LoVo (cell line): ENCODE measurements at regions not wholly inside any gene's neighbourhood (a gene's known extent, or its start where the extent isn't known, plus 50 kb on each side); places are given as distances from the start of the nearest gene placed in this dataset.

Experiments used
- DNase-seq: peaks from one replicate; pipeline ENCODE4 v3.0.0-alpha.2; 2016; ENCODE audit warnings: low spot score

DNA sequence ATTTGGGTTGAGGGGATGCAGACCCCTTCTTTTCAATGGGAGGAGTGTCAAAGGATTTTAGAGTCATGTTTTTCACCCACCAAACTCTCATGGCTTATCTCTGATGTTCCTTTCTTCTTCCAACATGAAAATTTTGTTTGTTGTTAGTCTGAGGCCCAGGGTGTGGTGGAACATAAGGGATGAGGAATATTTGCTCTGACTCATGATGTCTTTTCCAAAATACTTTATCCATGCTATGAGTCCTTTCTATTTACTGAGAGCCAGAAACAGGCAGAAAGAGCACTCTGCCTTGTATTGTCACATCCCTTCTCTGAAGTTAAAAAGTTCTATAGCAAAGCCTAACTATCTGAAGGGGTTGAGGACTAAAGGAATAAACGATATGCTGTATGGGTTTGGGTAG lies 61.6 kb upstream of the GYPA start:
- DNase-seq, result no peak

DNA sequence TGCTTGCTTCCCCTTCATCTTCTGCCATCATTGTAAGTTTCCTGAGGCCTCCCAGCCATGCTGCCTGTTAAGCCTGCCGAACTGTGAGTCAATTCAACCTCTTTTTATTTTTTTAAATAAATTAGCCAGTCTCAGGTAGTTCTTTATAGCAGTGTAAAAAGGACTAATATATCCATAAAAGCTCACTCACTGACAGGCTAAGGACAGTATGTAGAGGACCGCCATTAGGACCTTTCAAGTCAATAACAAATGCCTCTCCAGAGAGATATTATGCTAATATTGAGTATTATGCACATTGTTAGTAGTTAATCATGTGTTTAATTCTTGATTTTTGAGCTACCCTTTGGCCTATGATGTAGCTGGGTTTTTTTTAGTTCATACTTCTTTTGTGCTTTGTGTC lies 62.6 kb upstream of the GYPA start:
- no peak for DNase-seq

DNA sequence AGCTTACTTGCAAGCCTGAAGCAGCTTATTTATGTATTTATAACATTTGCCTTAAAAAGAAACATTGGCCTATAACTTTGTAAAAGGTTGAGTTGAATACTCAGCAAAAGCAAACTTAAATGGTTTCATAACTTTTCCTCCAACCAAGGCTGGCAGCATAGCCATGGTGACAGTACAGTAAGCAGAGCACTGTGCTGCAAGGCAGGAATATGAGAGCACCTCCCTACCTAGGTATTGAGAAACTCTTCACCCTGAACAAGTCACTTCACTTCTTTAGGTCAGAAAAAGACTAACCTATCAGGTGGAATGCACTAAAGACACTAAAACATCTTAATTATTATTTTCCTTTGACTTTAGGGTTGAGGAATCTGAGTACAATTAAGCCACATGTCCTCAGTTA lies 63.9 kb upstream of the GYPA start:
- DNase-seq, result no peak

DNA sequence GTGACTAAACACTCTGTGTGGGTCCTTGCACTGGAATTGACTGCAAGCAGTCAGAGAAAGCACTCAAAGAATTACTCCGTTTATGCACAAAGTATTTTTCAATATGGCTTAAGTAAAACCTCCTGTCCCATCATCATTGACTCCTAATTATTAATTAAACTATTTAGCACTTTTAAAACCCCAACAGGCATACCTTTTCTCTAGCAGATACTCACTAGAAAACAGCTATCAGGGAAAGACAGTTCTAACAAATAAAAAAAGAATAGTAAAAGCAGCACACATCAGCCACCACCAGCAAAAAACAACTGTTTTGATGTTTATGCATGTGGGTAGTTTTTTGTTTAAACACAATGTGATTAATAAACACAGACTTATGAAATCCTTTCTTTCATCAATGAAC lies 66.2 kb upstream of the GYPA start:
- no peak for DNase-seq

DNA sequence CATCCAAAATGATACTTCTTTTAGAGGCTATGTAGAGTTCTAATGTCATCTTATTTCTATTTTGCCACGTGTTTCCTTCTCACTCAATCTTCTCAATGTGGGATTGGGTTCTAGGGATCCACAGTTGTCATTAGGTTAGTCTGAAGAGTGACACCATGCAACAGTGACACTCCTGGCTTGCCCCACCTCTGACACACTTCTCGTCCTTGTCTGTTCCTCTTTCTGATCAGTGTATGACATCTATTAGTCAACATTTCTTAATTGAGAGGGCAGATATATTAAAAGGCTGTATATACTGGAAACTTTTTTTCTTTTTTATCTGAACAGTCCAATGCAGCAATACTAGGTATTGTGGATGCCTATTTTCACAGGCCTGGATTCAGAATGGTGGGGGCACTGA lies 67.6 kb upstream of the GYPA start:
- no peak for DNase-seq

DNA sequence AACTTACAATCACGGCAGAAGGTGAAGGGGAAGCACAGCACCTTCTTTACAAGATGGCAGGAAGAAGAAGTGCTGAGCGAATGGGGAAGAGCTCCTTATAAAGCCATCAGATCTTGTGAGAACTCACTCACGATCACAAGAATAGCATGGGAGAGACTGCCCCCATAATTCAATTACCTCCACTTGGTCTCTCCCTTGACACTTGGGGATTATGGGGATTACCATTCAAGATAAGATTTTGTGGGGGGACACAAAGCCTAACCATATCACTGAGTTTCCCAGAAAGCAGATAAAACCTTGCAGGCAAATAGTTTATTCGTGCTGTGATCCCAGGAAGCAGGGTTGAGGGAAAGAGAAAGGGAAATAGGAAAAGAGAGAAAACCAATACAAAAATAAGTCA lies 69.0 kb upstream of the GYPA start:
- DNase-seq, result no peak

DNA sequence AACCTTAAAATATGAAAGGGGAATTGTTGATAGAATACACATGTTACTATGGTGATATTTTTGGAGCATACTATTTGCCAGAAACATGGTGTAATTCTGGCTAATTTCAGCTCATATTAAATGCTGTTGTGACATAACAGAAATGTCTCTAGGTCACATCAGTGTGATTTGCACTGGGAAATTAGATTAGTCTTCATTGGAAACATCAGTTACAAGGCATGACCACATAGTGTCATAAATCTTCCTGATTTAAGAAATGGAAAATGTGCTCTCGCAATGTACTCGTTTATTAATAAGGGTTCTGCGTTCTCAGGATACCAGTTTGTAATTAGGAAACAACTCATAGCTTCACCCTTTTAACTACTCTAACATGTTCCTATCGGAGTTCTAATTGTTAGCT lies 72.9 kb upstream of the GYPA start:
- DNase-seq, result no peak

DNA sequence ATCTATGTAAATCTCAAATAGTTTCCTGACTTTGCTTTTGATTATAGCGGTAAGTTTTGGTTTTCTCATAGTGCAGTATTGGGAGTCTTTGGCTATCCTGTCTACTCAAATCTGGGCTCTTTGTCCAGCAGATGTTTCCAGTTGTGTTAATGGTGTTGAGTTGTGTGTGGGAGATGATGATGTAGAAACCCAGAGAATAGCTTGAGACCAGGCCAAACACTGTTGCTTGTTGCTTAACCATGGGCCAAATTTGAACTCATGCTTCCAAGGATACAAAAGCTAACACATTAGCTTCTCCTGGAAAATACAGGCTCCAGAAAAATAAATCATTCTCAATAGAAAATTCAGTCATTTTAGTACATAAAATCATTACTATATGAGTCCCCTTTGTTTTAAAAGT lies 82.6 kb upstream of the GYPA start:
- no peak for DNase-seq

DNA sequence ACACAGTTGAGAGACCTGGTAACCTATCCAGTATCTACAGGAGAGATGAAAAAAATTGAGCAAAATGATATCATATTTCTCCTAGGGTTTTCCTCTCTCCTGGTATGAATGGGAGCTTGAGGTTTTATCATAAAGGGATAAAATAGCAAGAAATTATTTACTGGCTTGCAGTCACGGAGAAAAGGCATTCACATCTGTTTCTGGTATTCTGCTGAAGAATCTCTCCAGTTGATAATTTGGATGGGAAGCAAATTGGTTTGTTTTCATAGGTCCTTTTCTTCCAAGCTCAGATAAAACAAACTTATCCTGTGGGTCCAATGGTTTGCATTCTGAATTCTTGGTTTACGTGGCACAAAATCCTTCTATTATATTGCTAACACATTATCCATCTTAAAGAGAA lies 83.1 kb upstream of the GYPA start:
- DNase-seq, result no peak

DNA sequence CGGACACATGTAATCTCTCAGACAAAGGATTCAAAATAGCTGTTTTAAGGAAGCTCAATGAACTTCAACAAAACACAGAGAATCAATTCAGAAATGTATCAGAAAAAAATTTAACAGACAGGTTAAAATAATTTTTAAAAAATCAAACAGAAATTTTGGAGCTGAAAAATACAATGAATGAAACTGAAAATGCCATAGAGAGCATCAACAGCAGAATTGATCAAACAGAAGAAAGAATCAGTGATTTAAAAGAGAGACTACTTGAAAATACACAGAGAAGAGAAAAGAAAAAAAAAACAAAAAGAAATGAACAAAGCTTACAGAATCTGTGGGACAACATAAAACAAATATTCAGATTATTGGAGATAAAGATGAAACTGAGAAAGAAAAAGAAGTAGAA lies 118.8 kb upstream of the GYPA start:
- DNase-seq, result no peak

DNA sequence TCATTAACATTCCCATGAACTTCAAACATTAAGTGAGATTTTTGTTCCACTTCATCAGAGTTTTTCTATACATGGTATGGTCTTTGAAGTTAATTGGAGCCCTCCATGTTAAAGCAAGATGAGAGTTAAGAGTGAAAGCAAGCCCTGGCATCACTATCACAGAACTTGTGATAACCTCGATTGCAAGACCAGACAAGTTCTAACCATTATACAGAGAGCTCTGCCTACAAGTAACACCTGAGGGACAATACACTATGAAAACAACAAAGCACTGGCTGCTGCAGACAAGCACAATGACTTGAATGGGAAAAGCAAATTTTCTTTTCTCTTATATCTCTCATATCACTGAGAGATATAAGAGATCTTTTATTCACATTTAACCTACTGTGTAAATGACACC lies 126.6 kb upstream of the GYPA start:
- DNase-seq, result no peak

DNA sequence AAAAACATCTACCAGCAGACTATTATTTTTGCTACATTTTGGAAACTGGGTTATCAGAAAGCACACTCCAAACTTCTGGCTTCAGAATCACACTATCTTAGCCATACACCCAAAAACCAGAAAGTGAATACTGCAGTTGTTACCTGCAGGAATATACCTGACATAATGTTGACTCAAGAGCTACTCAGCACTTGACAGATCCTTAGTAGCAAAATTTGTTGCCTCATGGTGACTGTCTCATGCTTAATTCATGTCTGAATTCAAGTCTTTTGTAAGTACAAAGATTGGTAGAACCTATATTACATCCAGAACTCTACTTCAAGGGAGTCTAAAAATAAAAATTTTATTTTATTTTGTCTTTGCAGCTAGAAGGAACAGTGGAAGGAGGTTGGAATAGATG lies 140.2 kb upstream of the GYPA start:
- no peak for DNase-seq

DNA sequence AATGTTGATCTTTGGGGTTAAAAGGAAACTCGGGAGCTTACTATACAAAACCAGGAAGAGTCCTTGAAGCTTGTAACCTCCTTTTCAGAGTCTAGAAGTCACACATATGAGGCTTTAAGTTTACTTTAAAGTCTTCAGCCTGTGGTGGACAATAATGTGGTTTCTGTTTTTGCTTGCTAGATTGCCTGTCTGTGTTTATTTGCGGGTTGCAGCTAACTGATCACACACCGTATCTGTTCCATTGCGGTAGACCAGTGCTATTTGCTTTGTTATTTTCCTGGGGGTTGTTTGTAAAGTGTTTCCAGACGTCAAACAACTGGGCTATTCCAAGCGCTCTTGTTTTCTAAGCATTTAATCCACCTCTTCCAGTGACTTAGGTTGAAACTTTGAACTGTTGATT lies 143.0 kb upstream of the GYPA start:
- DNase-seq, result no peak

DNA sequence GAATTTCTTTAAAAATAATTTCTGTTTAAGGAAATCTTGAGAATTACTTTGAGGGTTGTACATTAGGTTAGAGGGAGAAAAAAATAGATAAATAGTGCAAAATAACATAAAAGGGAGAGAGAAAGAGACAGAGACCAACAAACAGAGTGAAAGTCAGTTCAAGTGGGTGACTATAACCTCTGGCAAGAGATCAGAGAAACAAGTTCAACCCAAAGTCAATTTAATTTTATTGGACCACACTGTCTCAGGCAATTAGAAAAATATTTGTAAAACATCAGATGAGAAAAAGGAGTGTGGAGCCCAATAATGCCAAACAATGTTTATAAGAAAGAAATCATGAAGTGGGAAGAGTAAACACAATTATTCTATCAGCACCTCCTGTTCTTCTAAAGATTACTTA lies 143.5 kb upstream of the GYPA start:
- no peak for DNase-seq

DNA sequence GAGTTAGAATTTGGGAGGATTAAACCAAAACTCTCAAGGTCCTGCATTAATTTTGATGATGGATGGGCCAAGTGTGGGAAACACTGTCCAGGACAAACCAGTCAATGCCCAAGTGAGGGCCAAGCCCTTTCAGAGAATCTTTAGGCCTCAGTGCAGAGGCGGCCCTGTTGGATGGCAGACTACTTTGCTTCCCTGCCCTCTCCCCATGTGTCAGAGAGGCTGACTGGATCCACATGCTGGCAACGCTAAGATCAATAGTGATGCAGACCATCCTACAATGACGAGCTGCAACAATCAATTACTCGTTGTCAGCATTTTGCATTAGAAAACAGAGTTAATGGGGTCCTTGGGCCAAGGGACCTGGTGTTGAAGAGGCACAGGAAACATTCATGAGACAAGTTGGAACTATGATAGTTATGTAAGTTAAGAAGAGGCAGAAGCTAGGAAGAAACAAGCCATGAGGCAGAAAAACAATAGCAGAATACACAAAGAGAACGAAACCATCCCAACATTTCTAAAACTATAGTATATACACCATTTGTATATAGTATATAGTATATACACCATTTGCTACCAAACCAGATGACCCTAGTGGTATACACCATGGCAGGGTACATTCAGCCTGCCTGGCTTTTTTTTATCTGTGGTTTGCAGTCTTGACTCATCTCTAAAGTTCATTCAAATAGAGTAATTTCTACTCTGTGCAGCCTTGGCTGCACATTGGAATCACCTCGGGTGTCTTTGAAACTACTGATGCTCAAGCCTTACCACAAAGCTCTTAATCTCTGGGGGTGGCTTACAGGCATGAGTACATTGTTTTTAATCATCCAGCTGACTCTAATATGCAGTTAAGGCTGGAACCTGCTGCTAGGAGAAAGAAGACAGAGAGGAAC lies 147.7 kb upstream of the GYPA start:
- DNase-seq, result no peak

DNA sequence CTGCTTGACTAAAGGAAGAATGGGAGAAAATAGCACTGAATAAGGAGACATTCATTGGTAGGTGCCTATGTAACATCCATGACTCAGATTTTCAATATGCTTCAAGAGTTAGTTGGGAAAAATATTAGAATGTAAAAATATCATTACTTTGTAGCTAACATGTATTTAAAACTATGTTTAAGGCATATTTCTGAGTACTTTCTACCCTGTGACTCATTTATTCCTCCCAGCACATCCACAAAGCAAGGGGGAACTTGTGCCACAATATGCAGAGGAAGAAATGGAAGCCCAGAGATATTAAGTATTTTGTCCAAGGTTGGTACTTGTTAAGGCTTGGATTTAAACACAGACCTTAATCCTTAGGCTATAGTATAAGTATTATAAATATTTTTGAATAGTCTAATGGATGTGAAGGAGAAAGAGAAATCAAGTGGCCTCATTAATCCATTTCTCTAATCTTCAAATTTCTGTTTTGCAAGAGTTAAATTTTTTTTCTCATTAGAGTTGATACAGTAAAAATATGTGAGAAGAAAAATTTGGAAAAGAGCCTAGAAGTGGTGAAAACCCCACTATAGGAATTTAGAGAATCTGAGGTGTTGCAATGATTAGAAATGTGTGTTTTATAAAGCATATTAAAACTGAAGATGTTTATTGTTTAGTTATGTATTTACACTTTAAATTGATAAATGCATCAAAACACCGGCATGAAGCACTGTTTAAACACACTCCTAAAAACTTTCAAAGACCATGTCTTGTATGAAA lies 149.3 kb upstream of the GYPA start:
- DNase-seq, result no peak

DNA sequence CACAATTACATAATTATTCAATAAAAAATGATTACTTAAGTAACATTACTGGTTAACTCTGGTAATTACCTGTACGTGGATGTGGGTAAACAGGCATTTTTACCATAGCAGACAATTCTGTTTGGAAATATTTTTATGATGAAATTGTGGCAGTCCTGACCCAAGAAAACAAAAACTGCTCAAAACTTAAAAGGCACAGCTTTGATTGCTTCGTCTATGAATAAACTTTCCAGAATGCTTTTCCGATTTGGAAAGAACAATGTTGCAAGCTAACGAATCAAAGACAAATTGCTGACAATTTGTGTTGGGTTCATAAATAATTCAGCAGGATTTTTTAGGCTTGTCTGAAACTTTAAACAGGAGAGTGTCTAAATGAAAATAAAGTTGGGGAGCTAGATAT lies 150.6 kb upstream of the GYPA start:
- DNase-seq, result no peak

DNA sequence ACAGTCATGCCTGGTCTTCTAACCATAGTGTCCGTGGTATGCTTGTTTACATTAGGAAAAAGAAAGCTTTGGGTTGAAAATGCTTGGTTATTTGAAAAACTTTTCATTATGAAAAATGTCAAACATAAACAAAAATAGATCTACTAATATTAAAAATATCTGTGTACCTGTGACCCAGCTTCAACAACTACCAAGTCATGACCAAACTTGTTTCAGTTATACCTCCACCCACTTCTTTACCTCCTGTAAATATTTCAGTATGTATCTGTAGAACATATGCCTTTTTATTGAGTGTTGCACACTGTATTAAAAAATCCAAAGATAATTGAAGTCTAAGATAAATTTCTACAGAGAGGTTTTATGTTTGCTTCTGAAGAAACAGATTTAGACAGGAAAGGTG lies 153.7 kb upstream of the GYPA start:
- DNase-seq, result no peak

DNA sequence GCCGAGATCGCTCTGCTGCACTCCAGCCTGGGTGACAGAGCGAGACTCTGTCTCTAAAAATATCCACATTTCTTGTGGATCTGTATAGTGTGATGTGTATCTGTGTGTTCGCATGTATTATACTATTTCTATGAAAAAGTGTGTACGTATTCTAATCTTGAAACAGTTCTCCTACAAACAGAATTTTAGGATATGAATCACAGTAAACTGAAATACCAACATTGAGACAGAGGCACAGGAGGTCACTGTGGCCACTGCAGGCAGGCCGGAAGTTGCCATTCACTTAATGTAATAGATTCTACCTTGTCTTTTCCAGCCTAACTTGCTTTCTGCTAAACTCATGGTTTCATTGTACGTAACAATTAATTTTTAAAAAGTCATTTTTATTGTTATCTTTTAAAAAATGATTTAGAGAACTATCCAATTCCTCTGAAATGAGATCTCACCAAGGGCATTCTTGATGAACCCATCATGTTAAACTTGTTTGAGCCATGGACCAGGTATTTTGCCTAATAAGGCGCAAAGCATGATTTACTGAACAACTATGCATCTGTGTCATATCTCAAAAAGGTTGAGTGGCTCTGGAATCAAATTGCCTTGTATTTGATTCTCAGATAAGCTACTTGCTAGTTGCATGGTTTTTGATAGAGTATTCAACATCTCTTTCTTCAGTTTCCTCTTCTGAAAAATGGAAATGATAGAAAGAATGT lies 154.9 kb upstream of the GYPA start:
- no peak for DNase-seq

DNA sequence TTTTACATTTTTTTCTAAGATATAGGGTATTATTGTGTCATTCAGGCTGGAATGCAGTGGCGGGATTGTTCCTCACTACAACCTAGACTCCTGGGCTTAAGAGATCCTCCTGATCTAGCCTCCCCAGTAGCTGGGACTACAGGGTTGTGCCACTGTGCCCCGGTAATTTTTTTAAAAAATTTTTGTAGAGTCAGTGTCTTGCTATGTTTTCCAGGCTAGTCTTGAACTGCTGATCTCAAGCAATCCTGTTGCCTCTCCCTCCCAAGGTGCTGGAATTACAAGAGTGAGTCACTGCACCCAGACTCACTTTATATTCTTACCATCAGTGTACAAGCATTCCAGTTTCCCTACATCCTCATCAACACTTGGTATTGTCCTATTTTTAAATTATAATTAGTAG lies 156.4 kb upstream of the GYPA start:
- DNase-seq, result no peak

DNA sequence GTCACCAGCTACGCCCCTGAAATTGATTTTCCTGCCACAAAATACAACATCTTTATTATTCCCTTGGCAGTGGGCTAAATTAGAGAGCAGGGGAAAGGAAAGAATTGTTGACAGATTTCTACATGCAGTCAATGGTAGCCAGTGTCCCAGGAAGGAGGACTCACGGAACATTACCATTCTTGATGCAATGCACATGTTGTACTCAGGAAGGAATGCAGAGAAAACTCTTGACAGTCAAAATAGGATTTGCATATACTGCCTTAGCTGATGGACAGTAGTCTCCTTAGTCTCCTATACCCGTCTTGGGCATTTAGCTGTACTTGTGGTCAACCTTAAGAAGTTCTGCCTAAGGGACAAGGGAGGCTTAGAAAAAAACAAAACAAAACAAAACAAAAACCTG lies 158.0 kb upstream of the GYPA start:
- no peak for DNase-seq

DNA sequence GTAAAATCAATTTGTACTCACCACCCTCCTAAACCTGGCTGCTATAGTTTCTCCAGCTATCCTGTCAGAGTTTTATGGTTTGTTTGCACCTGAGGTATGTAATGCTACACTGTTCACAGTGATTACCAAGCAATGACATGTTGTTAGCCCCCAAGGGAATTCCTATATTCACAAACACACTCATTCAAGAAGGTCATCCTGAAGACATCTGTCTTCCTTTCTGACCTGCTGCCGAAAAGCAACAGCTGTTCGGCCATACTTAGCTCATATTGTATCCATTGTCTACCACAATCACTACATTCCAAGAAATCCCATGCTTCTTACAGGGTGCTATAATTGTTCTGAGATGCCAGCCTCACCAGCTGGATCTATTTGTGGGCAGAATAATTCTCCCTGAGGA lies 160.1 kb upstream of the GYPA start:
- DNase-seq, result no peak
